ENCODE measurements at regions not wholly inside any gene's neighbourhood (a gene's known extent, or its start where the extent isn't known, plus 50 kb on each side); places are given as distances from the start of the nearest gene placed in this dataset.
A peak's percentile ranks its signal among the peaks of the same experiment; 100 is the strongest.

GRCh38 chr16:66269617-66270332 lies 96.7 kb upstream of the CDH5 start:
- ATAC-seq (ENCODE audit: low read depth in 2 of 2) (no peak), DNase-seq (no peak)
- peaks cover 0 to 5% (median 2%) of the 10 kb centered on the region in 7 donors for H3K9me3 Mint-ChIP-seq
- H3K4me1 Mint-ChIP-seq = peaks cover 11 to 15% (median 12%) of the 10 kb centered on the region in 3 donors
- H3K27me3 Mint-ChIP-seq = peaks cover 52 to 80% (median 62%) of the 10 kb centered on the region in 3 donors
- no peak overlapping the region for H3K4me3 Mint-ChIP-seq
- H3K27ac Mint-ChIP-seq = no peak overlapping the region
- no peaks in the 10 kb centered on the region for H3K36me3 Mint-ChIP-seq

- H3K9me3 Mint-ChIP-seq = peaks cover 0 to under 1% (median 0%) of the 10 kb centered on the region in 7 donors
- no peak for ATAC-seq (ENCODE audit: low read depth in 2 of 2)
- H3K4me3 Mint-ChIP-seq = no peak overlapping the region
- H3K36me3 Mint-ChIP-seq = no peaks in the 10 kb centered on the region
- H3K27ac Mint-ChIP-seq = no peak overlapping the region
- no peak for DNase-seq
- peaks cover 7 to 15% (median 11%) of the 10 kb centered on the region in 3 donors for H3K4me1 Mint-ChIP-seq
- H3K27me3 Mint-ChIP-seq = peaks cover 45 to 66% (median 49%) of the 10 kb centered on the region in 3 donors
These were observed 99.0 kb upstream of the CDH5 start for GRCh38 chr16:66267292-66268014.

DNA sequence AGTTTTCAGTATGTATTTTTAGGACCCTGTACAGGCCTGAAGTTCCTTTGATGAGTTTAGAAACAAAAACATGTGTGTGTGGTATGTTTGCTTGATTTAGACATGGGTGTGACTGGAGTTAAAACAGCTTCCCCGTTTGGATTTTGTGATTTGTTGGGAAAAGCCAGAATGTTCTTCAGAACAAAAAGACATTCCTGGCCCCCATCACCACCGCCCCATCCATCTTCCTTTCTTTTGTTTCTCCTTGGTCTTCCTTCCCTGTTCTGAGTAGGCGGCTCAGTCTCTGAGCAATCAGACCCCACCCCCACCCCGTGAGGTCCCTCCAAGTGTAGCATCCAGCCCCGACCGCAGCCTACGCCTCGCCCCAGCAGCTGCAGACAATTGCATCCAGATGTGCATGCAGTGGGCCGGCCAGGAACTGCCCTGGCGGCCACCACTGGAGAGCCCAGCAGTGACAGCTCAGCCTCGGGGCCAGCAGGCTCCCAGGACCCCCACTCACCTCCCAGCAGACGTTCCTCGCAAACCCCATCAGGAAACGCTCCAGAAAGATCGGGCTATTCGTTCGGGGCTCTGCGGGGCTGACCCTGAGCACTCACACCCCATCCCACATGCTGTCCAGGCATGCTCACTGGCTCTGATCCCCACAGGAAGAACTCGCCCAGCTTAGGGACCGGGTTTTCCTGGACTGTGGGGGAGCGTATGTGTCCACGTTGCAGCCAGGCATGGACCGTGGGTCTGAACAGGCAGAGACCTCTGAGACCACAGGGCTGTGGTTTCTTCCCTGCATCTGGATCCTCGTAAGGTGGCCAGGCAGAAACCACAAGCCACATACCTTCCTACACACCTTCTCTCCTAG lies 99.8 kb upstream of the CDH5 start:
- Mint-ChIP-seq H3K4me3 (peak overlapping the region in 1 of 8 donors; percentile 13), H3K4me1 (peaks cover 7 to 15% (median 11%) of the 10 kb centered on the region in 3 donors), H3K27me3 (peaks cover 44 to 62% (median 44%) of the 10 kb centered on the region in 3 donors), H3K36me3 (no peaks in the 10 kb centered on the region), H3K9me3 (peaks cover 0 to 1% (median 0%) of the 10 kb centered on the region in 7 donors), H3K27ac (no peak overlapping the region)
- ATAC-seq (ENCODE audit: low read depth in 2 of 2) = no peak
- no peak for DNase-seq

GRCh38 chr16:66265556-66266141 lies 100.8 kb upstream of the CDH5 start:
- Mint-ChIP-seq H3K9me3 (peaks cover 0 to 1% (median 0%) of the 10 kb centered on the region in 7 donors), H3K4me1 (peaks cover 7 to 12% (median 8%) of the 10 kb centered on the region in 3 donors), H3K36me3 (no peaks in the 10 kb centered on the region), H3K27me3 (peaks cover 34 to 61% (median 39%) of the 10 kb centered on the region in 3 donors), H3K4me3 (no peak overlapping the region), H3K27ac (no peak overlapping the region)
- ATAC-seq (ENCODE audit: low read depth in 2 of 2) (no peak), DNase-seq (no peak)

- H3K9me3 Mint-ChIP-seq = peaks cover 0 to 1% (median 0%) of the 10 kb centered on the region in 7 donors
- no peak for DNase-seq
- no peak for ATAC-seq (ENCODE audit: low read depth in 2 of 2)
- H3K27me3 Mint-ChIP-seq = peaks cover 32 to 60% (median 38%) of the 10 kb centered on the region in 3 donors
- H3K27ac Mint-ChIP-seq = no peak overlapping the region
- no peaks in the 10 kb centered on the region for H3K36me3 Mint-ChIP-seq
- H3K4me3 Mint-ChIP-seq = no peak overlapping the region
- peaks cover 7 to 11% (median 7%) of the 10 kb centered on the region in 3 donors for H3K4me1 Mint-ChIP-seq
These were observed 101.5 kb upstream of the CDH5 start for GRCh38 chr16:66265048-66265415.

DNA sequence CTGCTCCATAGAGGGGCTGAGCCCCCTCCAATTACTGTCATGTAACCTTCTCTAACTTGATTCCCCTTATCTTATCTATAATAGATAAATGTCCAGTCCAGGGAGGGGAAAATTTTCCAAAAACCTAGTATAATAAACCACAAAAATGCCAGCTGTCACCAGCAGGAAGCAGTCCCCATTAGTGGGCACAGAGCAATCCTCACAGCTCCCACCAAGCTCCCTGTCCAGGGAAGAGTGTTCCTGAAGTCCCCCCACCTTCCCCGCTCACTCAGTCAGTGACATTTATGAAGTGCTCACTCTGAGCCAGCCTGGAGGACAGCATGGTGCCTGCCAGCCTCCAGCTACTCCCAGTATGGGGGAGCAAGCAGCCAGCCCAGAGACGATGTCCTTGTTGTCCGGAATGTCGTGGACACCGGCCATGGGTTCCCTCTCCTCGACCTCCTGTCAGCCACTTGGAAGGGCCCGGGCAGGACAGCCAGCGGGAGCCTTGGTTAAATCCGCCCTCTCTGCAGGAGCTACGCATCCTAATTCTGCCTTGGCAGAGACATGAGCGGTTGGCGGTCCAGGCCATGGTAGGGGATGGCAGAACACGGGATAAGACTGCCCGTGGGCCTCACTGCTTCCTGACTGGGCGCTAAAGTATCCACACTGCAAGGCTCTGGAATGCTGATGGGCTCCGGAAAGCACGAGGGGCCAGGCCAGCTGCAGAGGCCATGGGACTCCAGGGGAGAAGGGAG lies 102.0 kb upstream of the CDH5 start:
- Mint-ChIP-seq H3K27ac (no peak overlapping the region), H3K27me3 (peaks cover 31 to 56% (median 38%) of the 10 kb centered on the region in 3 donors)
- ATAC-seq (ENCODE audit: low read depth in 2 of 2) = no peak

GRCh38 chr16:66263973-66264310 lies 102.5 kb upstream of the CDH5 start:
- no peak for DNase-seq
- no peak for ATAC-seq (ENCODE audit: low read depth in 2 of 2)
- peaks cover 30 to 51% (median 34%) of the 10 kb centered on the region in 3 donors for H3K27me3 Mint-ChIP-seq
- H3K36me3 Mint-ChIP-seq = no peaks in the 10 kb centered on the region
- no peak overlapping the region for H3K4me3 Mint-ChIP-seq
- no peak overlapping the region for H3K27ac Mint-ChIP-seq
- H3K4me1 Mint-ChIP-seq = peaks cover 3 to 7% (median 6%) of the 10 kb centered on the region in 3 donors
- H3K9me3 Mint-ChIP-seq = peaks cover 0 to 1% (median 0%) of the 10 kb centered on the region in 7 donors

More for the DNA sequence above, 102.0 kb upstream of the CDH5 start:
- no peak overlapping the region for H3K4me3 Mint-ChIP-seq
- no peak for DNase-seq
- H3K9me3 Mint-ChIP-seq = peaks cover 0 to 1% (median 0%) of the 10 kb centered on the region in 7 donors
- H3K36me3 Mint-ChIP-seq = no peaks in the 10 kb centered on the region
- H3K4me1 Mint-ChIP-seq = peaks cover 7 to 10% (median 7%) of the 10 kb centered on the region in 3 donors

- DNase-seq (no peak), ATAC-seq (ENCODE audit: low read depth in 2 of 2) (no peak)
- Mint-ChIP-seq H3K4me1 (peaks cover 3 to 7% (median 6%) of the 10 kb centered on the region in 3 donors), H3K27ac (peak overlapping the region in 1 of 6 donors; percentile 21), H3K36me3 (no peaks in the 10 kb centered on the region), H3K9me3 (peaks cover 0 to 1% (median 0%) of the 10 kb centered on the region in 7 donors), H3K27me3 (peaks cover 30 to 51% (median 33%) of the 10 kb centered on the region in 3 donors), H3K4me3 (no peak overlapping the region)
These were observed 103.1 kb upstream of the CDH5 start for GRCh38 chr16:66263168-66263972.

GRCh38 chr16:66262253-66263167 lies 104.0 kb upstream of the CDH5 start:
- Mint-ChIP-seq H3K4me1 (peaks cover 3 to 7% (median 6%) of the 10 kb centered on the region in 3 donors), H3K9me3 (peaks cover 0 to 1% (median 0%) of the 10 kb centered on the region in 7 donors), H3K36me3 (no peaks in the 10 kb centered on the region), H3K27ac (peak overlapping the region in 1 of 6 donors; percentile 21), H3K4me3 (no peak overlapping the region), H3K27me3 (peaks cover 26 to 43% (median 30%) of the 10 kb centered on the region in 3 donors)
- ATAC-seq (ENCODE audit: low read depth in 2 of 2) = no peak
- DNase-seq = no peak

DNA sequence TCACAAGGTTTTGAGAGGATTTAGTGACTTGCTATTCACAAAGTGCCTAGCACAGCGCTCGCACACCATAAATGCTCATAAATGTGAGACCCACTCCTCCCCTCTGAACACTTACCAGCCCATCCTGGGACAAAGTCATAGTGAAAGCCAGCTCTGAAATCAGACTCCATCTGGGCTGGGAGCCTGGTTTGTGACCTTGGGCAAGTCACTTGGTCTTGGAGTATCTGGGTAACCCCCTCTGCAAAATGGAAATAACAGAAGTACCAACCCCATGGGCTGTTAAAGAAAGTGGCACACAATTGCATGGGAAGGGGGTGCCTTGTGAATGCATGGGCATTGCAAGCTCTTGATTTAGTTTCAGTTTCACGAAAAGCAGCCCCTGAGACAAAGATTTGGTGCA lies 104.7 kb upstream of the CDH5 start:
- H3K4me3 Mint-ChIP-seq = no peak overlapping the region
- peaks cover 0 to 1% (median 0%) of the 10 kb centered on the region in 7 donors for H3K9me3 Mint-ChIP-seq
- ATAC-seq (ENCODE audit: low read depth in 2 of 2) (no peak), DNase-seq (no peak)
- peaks cover 3 to 6% (median 6%) of the 10 kb centered on the region in 3 donors for H3K4me1 Mint-ChIP-seq
- H3K27ac Mint-ChIP-seq = no peak overlapping the region
- H3K36me3 Mint-ChIP-seq = no peaks in the 10 kb centered on the region
- H3K27me3 Mint-ChIP-seq = peaks cover 23 to 37% (median 29%) of the 10 kb centered on the region in 3 donors

All from naive B cell (primary cell).